Right lobe of liver (tissue), 4 donors: ENCODE measurements at regions not wholly inside any gene's neighbourhood (a gene's known extent, or its start where the extent isn't known, plus 50 kb on each side); places are given as distances from the start of the nearest gene placed in this dataset.

Experiments used
- CTCF ChIP-seq, 4 donors: fragments of 200-600 bp in 3 of 4; fragments of 450-650 bp in 1 of 4; IDR thresholded peaks; one replicate each; pipeline versions ENCODE4 v1.5.1 to v1.8.0; 2016 to 2022; ENCODE audit warnings: antibody characterized with exemption in 4 of 4, mild to moderate bottlenecking in 2 of 4
- POLR2A ChIP-seq: fragments of 450-650 bp; IDR thresholded peaks from one replicate; pipeline ENCODE4 v1.6.1; 2017; ENCODE audit warnings: antibody characterized with exemption, mild to moderate bottlenecking
- donor health status: DM: no; HTN: no; CAD: no.
- donor health status: DM: no; HTN: no; CAD: no.
- donor health status: DM: no; HTN: yes; CAD: no.

DNA sequence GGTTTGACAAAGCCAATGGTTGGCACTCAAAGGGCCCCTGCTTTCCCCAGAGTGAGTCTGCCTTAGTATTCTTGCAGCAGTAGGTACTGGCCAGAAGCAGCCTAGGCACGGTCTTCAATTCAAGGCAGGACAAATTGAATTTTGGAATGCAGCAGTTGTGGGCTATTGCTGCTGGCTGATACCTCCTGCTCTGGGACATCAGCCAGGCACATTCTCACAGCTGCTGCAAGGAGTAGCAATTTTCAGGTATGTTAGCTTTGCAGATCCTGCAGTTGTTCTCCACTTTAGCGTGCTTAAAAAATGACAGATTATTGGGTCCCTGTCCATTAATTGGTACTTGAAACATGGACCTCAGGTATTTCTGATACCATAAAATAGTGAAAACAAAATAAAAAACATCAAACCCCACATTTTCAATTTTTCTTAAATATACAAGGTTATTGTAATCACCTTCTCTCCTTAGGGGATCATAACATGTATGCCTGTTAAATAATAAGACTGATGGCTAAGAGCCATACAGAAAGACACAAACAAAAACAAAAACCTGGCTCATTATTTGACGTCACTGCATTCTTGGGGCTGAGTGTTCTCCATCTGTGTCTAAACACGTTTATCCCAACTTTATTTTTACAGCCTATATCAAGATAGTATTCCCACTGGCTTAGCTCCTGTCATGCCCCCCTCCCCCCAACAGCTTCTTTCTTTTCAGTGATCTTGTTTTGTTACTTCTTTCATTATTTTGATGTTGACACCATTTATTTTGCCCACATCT is 85.1 kb upstream of the CARD18 start:
- TF ChIP-seq POLR2A = no peak
- TF ChIP-seq CTCF (IDR thresholded peaks at IDR 0.05) = no peak
